ENCODE measurements at regions not wholly inside any gene's neighbourhood (a gene's known extent, or its start where the extent isn't known, plus 50 kb on each side); places are given as distances from the start of the nearest gene placed in this dataset.

- TF ChIP-seq ELF4 (IDR thresholded peaks at IDR 0.05) (no peak), FOXM1 (IDR thresholded peaks at IDR 0.05; ENCODE audit: borderline replicate concordance) (no peak), BHLHE40 (IDR thresholded peaks at IDR 0.05; ENCODE audit: borderline replicate concordance) (no peak), SP1 (IDR thresholded peaks at IDR 0.05) (no peak), FOXA1 (IDR thresholded peaks at IDR 0.05) (no peak), PKNOX1 (IDR thresholded peaks at IDR 0.05) (no peak), TARDBP (IDR thresholded peaks at IDR 0.05) (no peak), L3MBTL2 (conservative IDR thresholded peaks at IDR 0.05) (no peak)
These were observed 159.0 kb upstream of the SFSWAP start for GRCh38 chr12:131551675-131552491.
